HG02870 (cell line): ENCODE measurements at regions not wholly inside any gene's neighbourhood (a gene's known extent, or its start where the extent isn't known, plus 50 kb on each side); places are given as distances from the start of the nearest gene placed in this dataset.

Source experiments
- ATAC-seq: cut with Tn5 transposase; IDR thresholded peaks from one replicate; pipeline ENCODE4 v1.9.1; 2021; ENCODE audit warnings: mild to moderate bottlenecking, moderate library complexity; ENCODE audit not compliant: unreplicated experiment

GRCh38 chr6:87938287-87938686 is 109.4 kb upstream of the SPACA1 start:
- ATAC-seq, result no peak

GRCh38 chr6:87936065-87936464 is 111.6 kb upstream of the SPACA1 start:
- ATAC-seq, result no peak

- no peak for ATAC-seq
These were observed 112.4 kb upstream of the SPACA1 start for GRCh38 chr6:87935196-87935595.

GRCh38 chr6:87932361-87932760 is 115.3 kb upstream of the SPACA1 start:
- no peak for ATAC-seq

GRCh38 chr6:87929843-87930288 is 117.8 kb upstream of the SPACA1 start:
- peak; percentile 56 for ATAC-seq

GRCh38 chr6:87926687-87927086 is 121.0 kb upstream of the SPACA1 start:
- ATAC-seq, result no peak

GRCh38 chr6:87926072-87926471 is 121.6 kb upstream of the SPACA1 start:
- ATAC-seq, result no peak

- ATAC-seq, result peak; percentile 48
These were observed 122.1 kb upstream of the SPACA1 start for GRCh38 chr6:87925373-87926060.

GRCh38 chr6:87923389-87924050 is 124.1 kb upstream of the SPACA1 start:
- ATAC-seq, result no peak

- peak; percentile 77 for ATAC-seq
These were observed 124.7 kb upstream of the SPACA1 start for GRCh38 chr6:87922947-87923330.

GRCh38 chr6:87922196-87922946 is 125.3 kb upstream of the SPACA1 start:
- ATAC-seq, result peak; percentile 9

- no peak for ATAC-seq
These were observed 126.6 kb upstream of the SPACA1 start for GRCh38 chr6:87921034-87921433.

GRCh38 chr6:87920245-87920644 is 127.4 kb upstream of the SPACA1 start:
- ATAC-seq, result no peak

GRCh38 chr6:87919416-87919815 is 128.2 kb upstream of the SPACA1 start:
- ATAC-seq, result no peak

- no peak for ATAC-seq
These were observed 128.6 kb upstream of the SPACA1 start for GRCh38 chr6:87919001-87919400.

GRCh38 chr6:87918461-87918941 is 129.1 kb upstream of the SPACA1 start:
- ATAC-seq, result no peak

GRCh38 chr6:87917886-87918285 is 129.8 kb upstream of the SPACA1 start:
- ATAC-seq, result no peak

- ATAC-seq, result no peak
These were observed 131.2 kb upstream of the SPACA1 start for GRCh38 chr6:87916446-87916845.

GRCh38 chr6:87914637-87915395 is 132.8 kb upstream of the SPACA1 start:
- peak; percentile 83 for ATAC-seq

GRCh38 chr6:87913974-87914373 is 133.7 kb upstream of the SPACA1 start:
- no peak for ATAC-seq

GRCh38 chr6:87912102-87912501 is 135.5 kb upstream of the SPACA1 start:
- ATAC-seq, result no peak
